Chondrocyte (in vitro differentiated cells): ENCODE measurements at regions not wholly inside any gene's neighbourhood (a gene's known extent, or its start where the extent isn't known, plus 50 kb on each side); places are given as distances from the start of the nearest gene placed in this dataset.

Experiments used
- DNase-seq: peaks from one replicate; pipeline ENCODE4 v3.0.0; 2021; ENCODE audit warnings: mixed read lengths, low spot score
- H3K27ac Mint-ChIP-seq: one replicate; pipeline ENCODE4 v1.8.0; 2021; ENCODE audit warnings: mild to moderate bottlenecking, moderate library complexity, mixed read lengths; ENCODE audit not compliant: unreplicated experiment
- H3K27me3 Mint-ChIP-seq: 2 replicates; pipeline ENCODE4 v1.8.0; 2021; ENCODE audit warnings: low read depth, mixed read lengths
- H3K36me3 Mint-ChIP-seq: 2 replicates; pipeline ENCODE4 v1.8.0; 2021; ENCODE audit warnings: low read depth, mixed read lengths
- H3K4me1 Mint-ChIP-seq: 2 replicates; pipeline ENCODE4 v1.8.0; 2021; ENCODE audit warnings: low read depth, mild to moderate bottlenecking, mixed read lengths
- H3K4me3 Mint-ChIP-seq: one replicate; pipeline ENCODE4 v1.8.0; 2021; ENCODE audit warnings: mild to moderate bottlenecking, moderate library complexity, mixed read lengths; ENCODE audit not compliant: unreplicated experiment
- H3K9me3 Mint-ChIP-seq: 2 replicates; pipeline ENCODE4 v1.8.0; 2021; ENCODE audit warnings: low read depth, mixed read lengths
- CTCF ChIP-seq: fragments of 200-600 bp; sonication (generic); IDR thresholded peaks from 2 replicates; pipeline ENCODE4 v1.5.0; 2021; ENCODE audit warnings: antibody characterized with exemption, mild to moderate bottlenecking, moderate library complexity

GRCh38 chr14:98666545-98666944, 605.5 kb downstream of the BCL11B start:
- Mint-ChIP-seq H3K36me3 (no peaks in the 10 kb centered on the region), H3K4me3 (no peak overlapping the region), H3K9me3 (no peaks in the 10 kb centered on the region), H3K4me1 (no peaks in the 10 kb centered on the region), H3K27ac (no peak overlapping the region), H3K27me3 (peaks cover 4% of the 10 kb centered on the region)
- no peak for DNase-seq
- no peak for TF ChIP-seq CTCF

- Mint-ChIP-seq H3K4me3 (no peak overlapping the region), H3K9me3 (peaks cover 6% of the 10 kb centered on the region), H3K27me3 (no peaks in the 10 kb centered on the region), H3K27ac (no peak overlapping the region), H3K4me1 (no peaks in the 10 kb centered on the region), H3K36me3 (no peaks in the 10 kb centered on the region)
- TF ChIP-seq CTCF: no peak
- no peak for DNase-seq
Observed at GRCh38 chr14:98682033-98682432, 590.0 kb downstream of the BCL11B start.

GRCh38 chr14:98682726-98683125, 589.3 kb downstream of the BCL11B start:
- DNase-seq: no peak
- H3K27ac Mint-ChIP-seq: no peak overlapping the region
- H3K9me3 Mint-ChIP-seq: peaks cover 4% of the 10 kb centered on the region
- no peak for TF ChIP-seq CTCF
- H3K36me3 Mint-ChIP-seq: no peaks in the 10 kb centered on the region
- no peaks in the 10 kb centered on the region for H3K27me3 Mint-ChIP-seq
- H3K4me3 Mint-ChIP-seq: no peak overlapping the region
- H3K4me1 Mint-ChIP-seq: no peaks in the 10 kb centered on the region

- no peak for DNase-seq
- H3K4me3 Mint-ChIP-seq: no peak overlapping the region
- H3K9me3 Mint-ChIP-seq: no peaks in the 10 kb centered on the region
- no peak for TF ChIP-seq CTCF
- no peaks in the 10 kb centered on the region for H3K4me1 Mint-ChIP-seq
- no peaks in the 10 kb centered on the region for H3K27me3 Mint-ChIP-seq
- H3K36me3 Mint-ChIP-seq: no peaks in the 10 kb centered on the region
- H3K27ac Mint-ChIP-seq: no peak overlapping the region
Observed at GRCh38 chr14:98684468-98684867, 587.5 kb downstream of the BCL11B start.

- H3K36me3 Mint-ChIP-seq: no peaks in the 10 kb centered on the region
- no peak overlapping the region for H3K4me3 Mint-ChIP-seq
- H3K27ac Mint-ChIP-seq: no peak overlapping the region
- H3K27me3 Mint-ChIP-seq: peaks cover 1% of the 10 kb centered on the region
- no peak for DNase-seq
- TF ChIP-seq CTCF: no peak
- H3K4me1 Mint-ChIP-seq: no peaks in the 10 kb centered on the region
- H3K9me3 Mint-ChIP-seq: no peaks in the 10 kb centered on the region
Observed at GRCh38 chr14:98685725-98686124, 586.3 kb downstream of the BCL11B start.
